ENCODE measurements at regions not wholly inside any gene's neighbourhood (a gene's known extent, or its start where the extent isn't known, plus 50 kb on each side); places are given as distances from the start of the nearest gene placed in this dataset.
"Not testable (repeated sequence)": the region's sequence is repeated elsewhere in the genome, so short reads cannot be mapped to it uniquely, and the experiment has no call there.

DNA sequence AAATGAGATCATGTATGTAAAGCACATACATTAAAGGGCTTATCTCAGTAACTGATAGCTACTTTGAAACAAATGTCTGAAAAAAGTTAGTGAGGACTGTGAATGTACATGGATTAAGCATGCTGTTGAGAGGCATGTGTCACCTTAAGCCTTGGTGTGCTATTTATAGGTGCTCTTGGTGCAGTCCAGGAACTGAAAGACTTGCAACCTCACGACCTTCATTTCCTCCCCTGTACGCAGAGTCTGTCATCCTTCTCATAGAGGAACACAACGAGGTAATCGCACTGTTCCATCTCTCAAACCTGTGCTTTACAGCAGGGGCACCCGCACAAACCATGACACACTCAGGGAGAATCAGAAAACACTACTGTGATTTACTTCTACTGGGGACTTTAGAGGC, 65.6 kb downstream of the UFM1 start:
- no peak for DNase-seq

DNA sequence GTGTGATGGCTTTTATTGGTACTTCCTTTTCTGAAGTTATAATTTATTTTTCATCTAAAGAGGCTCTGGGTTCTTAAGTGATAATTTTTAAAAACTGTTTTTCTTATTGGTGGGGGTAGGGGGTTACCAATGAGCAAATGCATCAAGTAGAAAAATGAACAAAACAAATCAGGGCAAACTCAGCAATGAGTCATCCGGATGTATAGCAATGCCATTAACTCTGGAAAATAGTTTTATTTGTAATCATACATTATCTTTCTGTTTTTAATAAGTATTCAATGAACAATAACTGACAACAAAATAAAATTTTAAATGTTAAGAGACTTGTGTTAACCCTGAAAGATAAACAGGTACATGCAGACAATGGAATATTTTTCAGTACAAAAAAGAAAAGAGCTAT, 67.6 kb downstream of the UFM1 start:
- no peak for DNase-seq

DNA sequence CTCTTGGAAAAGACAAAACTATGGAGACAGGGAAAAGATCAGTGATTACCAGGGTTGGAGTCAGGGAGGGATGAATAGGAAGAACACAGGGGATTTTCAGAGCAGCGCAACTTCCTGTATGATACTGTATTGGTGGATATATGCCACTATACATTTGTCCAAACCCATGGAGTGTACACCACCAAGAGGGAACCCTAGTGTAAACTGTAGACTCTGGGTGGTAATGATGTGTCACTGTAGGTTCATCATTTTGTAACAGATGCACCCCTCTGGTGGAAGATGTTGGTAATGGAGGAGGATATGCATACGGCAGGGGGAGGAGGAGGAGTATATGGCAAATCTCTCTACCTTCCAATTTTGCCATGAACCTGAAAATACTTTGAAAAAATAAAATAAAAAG, 68.1 kb downstream of the UFM1 start:
- DNase-seq, result no peak

DNA sequence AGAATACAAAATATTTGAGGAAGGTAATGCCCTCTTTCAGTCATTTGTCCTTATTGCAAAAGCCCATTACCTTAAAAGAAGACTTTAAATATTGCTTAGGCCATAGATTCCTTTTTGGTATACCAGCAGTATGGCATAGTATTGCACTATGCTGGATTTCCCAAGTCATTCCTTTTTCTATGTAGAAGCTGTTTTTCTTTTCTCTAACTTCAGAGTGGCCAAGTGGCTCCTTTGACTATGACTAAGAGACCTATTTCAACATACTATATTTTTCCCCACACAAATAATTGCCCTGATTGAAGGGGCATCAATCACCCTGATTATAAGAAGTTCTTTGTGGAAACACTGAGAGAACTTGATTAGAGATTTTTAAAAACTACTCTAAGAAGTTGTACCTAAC, 68.6 kb downstream of the UFM1 start:
- no peak for DNase-seq

DNA sequence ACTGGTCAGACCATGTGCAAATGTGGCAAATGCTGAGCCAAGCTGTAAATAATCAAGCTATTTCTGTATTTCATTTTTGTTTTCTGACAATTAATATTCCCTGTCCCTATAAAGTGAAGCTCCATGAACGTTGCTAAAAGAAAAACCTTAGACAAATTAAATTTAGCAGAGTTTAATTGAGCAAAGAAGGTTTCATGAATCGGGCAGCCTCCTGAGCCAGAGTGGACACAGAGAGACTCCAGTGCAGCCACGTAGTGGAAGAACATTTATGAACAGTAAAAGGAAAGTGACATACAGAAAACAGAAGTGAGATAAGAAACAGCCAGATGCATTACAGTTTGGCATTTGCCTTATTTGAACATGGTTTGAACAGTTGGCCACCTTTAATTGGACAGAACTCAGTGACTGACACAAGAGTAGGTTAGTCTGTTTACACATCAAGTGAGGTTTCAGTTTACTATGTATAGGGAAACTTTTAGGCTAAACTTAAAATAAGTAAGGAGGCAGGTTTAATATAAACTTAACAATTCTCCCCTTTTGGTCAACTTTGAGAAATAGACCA, 69.7 kb downstream of the UFM1 start:
- DNase-seq, result no peak

DNA sequence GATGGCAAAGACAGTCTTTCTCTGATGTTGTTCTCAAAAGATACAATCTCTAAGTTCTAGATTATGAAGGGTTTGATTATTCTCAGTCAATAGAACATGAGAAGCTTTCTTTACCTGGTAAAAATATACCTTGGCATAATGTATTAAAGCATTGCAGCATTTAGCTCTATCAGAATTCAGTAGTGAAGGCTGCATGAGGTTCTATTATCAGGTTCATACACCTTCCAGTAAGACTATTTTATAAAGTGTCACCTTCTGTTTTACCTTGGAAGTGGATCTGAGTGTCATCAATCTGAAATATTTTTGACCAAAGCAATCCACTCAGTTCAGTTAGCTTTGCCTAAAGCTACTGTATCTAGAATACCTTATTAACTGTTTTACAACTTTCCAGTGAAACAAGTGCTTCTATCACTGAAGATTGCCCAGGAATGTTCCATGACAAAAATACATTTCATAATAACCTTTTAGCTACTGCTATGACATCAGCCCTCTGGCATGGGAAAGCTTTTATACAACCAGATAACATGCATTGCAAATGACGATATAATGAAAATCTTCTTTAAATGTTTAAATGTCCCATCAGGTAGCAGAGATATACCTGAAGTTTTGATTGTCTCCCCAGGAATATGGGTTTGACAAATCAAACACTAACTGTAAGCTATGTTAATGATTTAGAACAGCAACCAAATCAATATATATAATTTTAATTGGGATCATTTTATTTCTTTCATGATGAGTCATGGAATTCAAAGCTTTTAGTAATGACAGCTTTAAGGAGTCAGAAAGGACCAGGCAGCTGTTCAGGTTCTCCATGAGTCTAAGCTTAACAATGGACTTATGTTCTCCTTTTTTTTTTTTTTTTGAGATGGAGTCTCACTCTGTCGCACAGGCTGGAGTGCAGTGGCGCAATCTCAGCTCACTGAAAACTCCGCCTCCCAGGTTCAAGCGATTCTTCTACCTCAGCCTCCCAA, 72.2 kb downstream of the UFM1 start:
- no peak for DNase-seq

DNA sequence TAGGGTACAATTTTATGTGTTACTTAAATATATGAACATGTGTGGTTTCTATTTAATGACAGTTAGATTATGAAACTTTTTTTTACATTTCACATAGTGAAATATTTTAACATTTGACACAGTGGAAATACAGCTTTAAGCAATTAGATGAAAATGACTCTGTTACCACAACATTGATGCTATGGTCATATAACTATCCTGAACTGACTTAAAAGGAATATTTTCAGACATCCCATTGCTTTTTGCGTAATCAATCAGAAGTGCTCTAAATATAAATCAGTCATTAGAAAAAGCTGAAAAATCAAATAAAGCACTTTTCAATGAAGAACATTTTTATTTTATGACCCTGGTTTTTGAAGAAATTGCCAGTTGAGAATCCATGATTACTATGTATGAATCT, 80.3 kb downstream of the UFM1 start:
- DNase-seq, result no peak

DNA sequence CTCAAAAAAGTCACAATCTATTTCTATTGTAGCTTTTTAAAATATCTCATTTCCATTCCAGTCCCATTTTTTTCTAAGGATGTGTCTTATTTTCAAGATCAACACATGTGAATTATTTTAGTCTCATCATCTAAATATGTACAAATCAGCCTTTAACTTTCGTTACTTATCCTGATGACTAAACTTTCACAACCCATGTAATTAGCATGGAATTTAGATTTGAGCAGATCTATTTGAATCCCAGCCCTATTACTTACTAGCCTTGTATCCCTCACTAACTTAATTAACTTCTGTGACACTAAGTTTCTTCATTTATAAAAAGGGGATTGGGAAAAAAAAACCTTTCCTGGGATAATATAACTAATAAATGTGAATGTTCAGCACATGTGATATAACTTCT, 81.1 kb downstream of the UFM1 start:
- no peak for DNase-seq

DNA sequence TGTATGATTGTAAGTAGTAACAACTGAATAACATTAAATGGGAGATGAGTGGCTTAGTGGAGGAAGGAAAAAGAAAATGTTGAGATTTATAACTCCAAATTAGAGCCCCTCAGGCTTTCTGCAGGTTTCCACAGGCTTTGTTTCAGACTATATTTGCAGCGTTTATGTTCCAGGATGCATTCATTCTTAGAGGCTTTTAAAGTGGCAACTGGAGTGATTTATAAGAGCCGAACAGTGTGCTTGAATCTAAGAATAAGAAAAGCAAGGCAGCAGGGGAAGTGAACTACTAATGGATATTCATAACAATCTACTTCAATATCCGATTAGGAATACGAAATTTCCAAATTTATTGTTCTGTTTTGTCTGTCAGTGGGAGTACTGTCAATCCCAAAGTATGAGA, 91.0 kb downstream of the UFM1 start:
- DNase-seq, result no peak

DNA sequence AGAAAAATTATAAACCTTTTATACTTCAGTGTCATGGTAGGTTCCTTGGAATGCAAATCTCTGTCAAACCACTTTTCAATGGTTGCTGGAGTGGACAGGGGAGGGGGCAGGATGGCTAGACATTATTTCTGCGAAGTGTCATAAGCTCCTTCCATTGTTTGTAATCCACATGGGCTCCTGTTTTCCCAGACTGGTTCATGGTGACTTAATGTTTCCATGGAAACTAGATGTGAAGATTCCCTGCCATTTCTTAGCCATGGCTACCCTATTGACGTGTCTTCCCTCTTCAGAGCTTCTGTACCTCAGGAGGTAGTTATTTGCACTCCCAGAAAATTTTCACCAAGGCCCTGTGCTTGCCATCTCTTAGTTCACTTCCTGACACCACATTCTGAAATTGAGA, 95.3 kb downstream of the UFM1 start:
- no peak for DNase-seq

DNA sequence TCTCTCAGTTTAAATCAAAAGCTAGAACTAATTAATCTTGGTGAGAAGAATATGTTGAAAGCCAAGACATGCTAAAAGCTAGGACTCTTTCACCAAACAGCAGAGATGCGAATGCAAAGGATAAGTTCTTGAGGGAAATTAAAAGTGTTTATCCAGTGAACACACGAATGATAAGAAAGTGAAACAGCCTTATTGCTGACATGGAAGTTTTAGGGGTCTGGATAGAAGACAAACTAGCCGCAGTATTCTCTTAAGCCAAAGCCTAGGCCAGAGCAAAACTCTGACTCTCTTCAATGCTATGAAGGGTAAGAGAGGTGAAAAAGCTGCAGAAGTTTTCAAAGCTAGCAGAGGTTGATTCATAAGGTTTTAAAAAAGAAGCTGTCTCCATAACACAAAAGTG, 103.0 kb downstream of the UFM1 start:
- DNase-seq, result no peak

DNA sequence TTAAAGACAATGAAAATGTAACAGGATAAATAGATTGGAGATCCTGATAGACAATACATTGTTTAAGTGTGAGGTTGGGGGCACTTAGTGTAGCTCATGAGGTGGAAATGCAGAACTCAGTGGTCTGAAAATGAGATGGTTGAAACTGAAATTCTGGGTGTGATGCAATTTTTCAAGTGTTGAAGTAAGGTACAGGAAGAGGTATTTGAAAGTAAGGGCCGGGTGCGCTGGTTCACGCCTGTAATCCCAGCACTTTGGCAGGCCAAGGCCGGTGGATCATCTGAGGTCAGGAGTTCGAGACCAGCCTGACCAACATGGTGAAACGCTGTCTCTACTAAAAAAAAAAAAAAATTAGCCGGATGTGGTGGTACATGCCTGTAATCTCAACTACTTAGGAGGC, 113.0 kb downstream of the UFM1 start:
- no peak for DNase-seq

DNA sequence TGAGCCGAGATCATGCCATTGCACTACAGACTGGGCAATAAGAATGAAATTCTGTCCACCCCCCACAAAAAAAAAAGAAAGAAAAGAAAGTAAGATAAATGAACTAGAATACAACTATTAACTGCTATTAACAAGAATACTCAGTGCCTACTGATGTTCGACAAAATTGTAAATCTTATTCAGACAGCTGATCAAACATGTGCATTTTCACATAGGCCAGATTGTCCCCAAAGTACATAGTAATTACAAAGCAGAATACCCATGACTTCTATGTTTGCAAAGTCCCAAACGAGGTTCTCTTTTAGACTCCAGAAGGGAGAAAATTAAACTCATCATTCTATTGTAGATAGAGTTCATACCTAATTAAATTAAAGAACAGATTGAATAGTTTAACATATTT, 113.4 kb downstream of the UFM1 start:
- no peak for DNase-seq

DNA sequence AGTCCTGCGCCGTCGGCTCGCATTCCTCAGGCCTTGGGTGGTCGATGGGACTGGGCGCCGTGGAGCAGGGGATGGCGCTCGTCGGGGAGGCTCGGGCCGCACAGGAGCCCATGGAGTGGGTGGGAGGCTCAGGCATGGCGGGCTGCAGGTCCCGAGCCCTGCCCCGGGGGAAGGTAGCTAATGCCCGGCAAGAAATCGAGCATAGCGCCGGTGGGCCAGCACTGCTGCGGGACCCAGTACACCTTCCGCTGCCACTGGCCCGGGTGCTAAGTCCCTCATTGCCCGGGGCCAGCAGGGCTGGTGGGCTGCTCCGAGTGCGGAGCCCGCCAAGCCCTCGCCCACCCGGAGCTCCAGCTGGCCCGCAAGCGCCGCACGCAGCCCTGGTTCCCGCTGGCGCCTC, 122.8 kb downstream of the UFM1 start:
- DNase-seq, result not testable (repeated sequence)

DNA sequence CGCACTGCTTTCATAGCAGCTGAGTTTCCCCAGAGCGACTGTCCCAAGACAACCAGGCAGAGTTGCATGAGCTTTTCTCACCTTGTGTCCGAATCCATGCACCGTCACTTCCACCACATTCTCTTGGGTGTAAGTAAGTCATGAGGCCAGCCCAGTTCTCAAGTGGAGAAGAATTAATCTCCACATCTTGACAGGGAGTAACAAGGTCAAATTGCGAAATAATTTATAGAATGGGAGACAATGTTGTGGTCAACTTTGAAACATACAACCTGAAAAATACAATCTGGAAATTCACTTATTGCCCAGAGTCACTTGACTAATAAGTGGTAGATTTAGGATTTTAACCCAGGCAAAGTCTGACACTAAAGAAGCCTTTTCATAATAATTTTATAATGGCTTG, 123.7 kb downstream of the UFM1 start:
- no peak for DNase-seq

DNA sequence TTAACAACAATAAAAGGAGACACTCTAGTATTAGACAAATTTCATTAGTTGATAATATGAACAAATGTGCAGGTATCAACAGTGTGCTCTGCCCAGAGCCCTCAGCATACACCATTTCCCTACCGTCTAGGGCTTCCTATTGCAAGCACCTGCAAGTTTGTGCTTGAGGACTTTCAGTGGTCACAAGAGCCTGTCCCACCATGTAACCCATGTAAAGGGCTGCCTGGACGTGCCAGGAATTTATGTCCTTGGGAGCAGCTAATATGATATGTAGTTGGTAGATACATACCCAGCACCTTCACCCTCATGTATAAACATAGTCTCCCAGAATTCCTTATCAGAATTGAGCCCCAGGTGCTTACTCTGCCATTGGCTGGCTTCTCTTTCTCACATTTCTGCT, 128.0 kb downstream of the UFM1 start:
- DNase-seq, result no peak

DNA sequence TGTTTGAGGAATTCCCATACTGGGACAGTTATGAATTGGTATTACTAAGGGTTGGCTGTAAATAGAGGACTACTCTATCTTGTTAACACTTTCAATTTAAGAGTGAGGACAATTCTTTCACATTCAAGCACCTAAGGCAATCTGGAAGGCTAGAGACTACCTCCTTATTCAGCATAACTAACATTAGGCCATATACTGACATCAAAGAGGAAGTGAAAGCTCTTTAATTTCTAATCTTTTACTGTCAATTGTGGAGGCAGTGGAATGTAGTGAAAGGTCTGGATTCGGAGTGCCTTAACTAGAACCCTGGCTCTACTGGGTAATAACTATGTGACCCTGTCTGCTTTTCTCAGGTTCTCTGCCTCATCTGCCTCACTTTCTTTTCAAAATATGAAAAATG, 134.0 kb downstream of the UFM1 start:
- DNase-seq, result no peak

DNA sequence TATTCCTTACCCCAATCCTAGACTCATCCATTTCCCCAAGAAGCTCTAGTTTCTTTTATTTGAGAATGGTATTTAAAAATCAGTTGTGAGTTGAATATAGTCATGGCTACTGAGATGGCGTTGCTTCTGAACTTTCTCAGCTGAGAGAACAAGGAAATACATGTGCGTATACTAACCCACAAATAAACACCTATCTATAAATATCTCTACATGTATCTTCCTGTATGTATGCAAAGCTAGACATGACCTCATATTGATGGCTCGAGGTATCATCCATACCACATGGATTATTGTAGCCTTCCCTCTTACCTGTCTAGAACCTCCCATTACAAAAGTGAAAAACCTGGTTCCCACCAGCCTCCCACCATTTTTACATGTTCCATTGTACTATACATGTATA, 141.0 kb downstream of the UFM1 start:
- no peak for DNase-seq

DNA sequence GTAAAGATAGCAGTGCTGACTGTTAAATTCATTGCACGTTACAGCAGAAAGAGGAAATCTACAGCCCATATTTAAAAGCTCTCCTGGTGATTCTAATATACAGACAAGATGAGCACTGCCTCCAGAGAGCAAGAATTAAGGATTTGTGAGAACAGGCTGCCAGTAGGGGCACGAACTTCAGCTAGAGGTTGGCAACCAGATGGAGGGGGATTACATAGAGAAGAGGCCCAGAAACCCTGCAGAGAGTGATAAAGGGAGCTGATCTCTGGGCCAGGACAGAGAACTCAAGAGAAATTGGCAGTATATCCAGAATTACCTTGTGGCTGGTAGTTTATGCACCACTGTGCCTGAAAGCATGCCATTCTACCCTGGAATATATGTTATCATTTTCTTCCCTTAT, 144.8 kb downstream of the UFM1 start:
- no peak for DNase-seq

DNA sequence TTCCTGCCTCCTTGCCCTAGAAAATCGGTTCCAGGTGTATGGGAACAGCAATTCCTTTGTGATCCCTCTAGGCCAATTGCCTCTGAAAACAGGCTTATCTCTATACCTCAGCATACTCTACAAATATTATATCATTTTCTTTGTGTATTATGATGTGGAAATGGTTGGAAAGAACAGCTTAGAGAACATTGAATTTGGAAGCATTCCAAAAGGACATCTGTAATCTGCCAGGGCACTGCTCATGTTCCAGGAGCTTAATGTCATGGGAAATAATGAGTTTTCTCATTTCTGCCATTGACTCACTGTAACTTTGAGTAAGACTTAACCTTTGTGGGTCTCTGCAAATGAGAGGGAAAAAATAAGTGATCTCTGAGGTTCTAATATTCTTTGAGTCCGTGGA, 147.3 kb downstream of the UFM1 start:
- DNase-seq, result no peak

DNA sequence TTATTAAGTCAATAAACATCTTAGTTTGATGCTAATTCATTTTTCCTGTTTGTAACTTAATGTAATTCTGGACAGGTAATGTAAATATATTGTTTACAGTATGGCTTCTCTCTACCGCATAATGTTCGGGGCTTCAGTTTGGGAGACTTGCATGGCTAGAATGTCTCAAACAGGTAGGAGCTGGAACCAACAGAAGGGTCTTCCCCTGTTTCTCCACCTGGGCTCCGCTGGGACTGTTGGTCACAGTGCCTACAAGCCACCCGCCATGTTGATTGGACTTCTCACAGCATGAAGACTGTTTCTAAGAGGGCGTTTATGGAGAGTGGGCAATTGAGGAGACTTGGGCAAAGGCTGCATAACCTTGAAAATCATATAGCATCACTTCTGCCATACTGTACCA, 148.6 kb downstream of the UFM1 start:
- DNase-seq, result no peak

DNA sequence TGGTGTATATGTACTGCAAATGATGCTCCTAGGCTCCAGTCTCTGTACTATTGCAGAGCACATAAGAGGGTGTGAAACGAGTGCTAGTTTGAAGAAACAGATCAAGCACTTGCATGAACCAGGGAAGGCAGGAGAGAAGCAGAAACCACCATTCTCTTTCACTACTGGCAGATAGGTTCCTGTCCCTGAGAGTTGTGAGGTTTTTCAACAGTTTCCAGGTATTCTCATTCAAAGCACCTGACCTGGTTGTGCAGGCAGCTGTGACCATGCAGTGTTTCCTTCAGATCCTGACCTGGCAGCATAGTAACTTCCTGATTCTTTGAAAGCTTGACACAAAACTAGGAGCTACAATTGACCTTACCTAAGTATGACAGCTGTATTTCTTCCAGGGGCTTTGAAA, 164.9 kb downstream of the UFM1 start:
- no peak for DNase-seq

DNA sequence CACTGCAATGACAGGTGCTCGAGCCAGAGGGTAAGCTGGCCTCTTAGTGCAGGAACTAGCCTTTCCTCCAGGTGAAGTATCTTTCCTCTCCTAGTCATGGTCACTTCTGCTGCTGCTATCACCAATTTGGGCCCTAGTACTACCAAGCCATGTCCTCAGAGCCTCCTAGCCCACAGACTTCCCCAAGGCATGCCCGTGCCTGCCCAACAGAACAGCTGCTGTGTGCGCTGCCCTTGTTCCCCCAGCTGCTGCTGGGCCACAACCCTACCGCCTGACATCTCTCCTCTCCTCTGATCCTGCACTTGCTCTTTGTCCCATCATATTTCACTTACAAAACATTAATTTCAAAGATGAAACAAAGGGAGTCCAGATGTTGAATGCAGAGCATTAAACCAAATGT, 168.5 kb upstream of the FREM2 start:
- no peak for DNase-seq

DNA sequence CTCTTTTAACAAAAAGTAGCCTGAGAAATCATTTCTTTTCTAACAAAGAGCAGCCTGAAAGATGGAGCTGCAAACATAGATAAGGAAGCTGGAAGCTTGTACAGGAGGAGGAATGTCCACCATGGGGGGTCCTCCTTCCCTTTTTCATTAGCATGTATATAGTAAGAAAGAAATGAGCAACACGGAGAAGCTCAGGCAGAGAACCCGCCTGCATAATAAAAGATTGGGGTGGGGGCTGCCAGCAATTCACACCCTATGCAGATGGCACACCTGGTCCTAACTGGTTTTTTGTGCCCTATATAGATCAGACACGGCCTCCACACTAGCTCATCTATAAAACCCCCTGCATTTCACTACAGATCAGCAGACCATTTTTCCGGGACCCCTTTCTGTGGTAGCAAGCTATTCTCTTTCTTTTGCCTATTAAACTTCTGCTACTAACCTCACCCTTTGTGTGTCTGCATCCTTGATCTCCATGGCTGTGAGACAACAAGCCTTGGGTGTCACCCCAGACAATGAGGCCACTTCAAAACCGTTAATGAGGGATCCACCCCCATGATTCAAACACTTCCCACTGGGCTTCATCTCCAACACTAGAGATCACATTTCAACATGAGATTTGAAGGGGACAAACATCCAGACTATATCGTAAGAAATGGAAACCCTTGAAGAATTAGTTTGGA, 167.5 kb upstream of the FREM2 start:
- DNase-seq, result no peak
